Activated CD4-positive, alpha-beta T cell treated with anti-CD3 and anti-CD28 coated beads for 36 hours (primary cell): ENCODE measurements at regions not wholly inside any gene's neighbourhood (a gene's known extent, or its start where the extent isn't known, plus 50 kb on each side); places are given as distances from the start of the nearest gene placed in this dataset.

Source experiments
- ATAC-seq: fragments of 200-7000 bp; cut with Tn5 transposase; one replicate; pipeline ENCODE4 v1.10.0; 2021; ENCODE audit warnings: mild to moderate bottlenecking, moderate library complexity
- CTCF ChIA-PET: fragments of 350-600 bp; sonication (Branson Sonifier 250); formaldehyde crosslinking; loops from one replicate; lab custom pipeline; 2021; ENCODE audit warnings: antibody characterized with exemption; lab: Charles Lee
- POLR2A ChIA-PET: fragments of 350-600 bp; sonication (Branson Sonifier 250); formaldehyde crosslinking; loops from one replicate; lab custom pipeline; 2021; ENCODE audit warnings: antibody characterized with exemption, inconsistent platforms; lab: Charles Lee
- DNase-seq: peaks from one replicate; pipeline ENCODE4 v3.0.0-alpha.2; 2020
- H3K27ac Mint-ChIP-seq: one replicate; pipeline ENCODE4 v1.8.0; 2021; ENCODE audit warnings: mixed read lengths
- H3K27me3 Mint-ChIP-seq: one replicate; pipeline ENCODE4 v1.8.0; 2021; ENCODE audit warnings: mixed read lengths
- H3K36me3 Mint-ChIP-seq: one replicate; pipeline ENCODE4 v1.8.0; 2021; ENCODE audit warnings: low read depth, mixed read lengths
- H3K4me1 Mint-ChIP-seq: one replicate; pipeline ENCODE4 v1.8.0; 2021; ENCODE audit warnings: mixed read lengths
- H3K4me3 Mint-ChIP-seq: one replicate; pipeline ENCODE4 v1.8.0; 2021; ENCODE audit warnings: mild to moderate bottlenecking, moderate library complexity, mixed read lengths
- H3K9me3 Mint-ChIP-seq: one replicate; pipeline ENCODE4 v1.8.0; 2021; ENCODE audit warnings: low read depth, mixed read lengths
- intact Hi-C, 2 experiments: fragments of 100-400 bp; cut with DNase I in 1 of 2; cut with micrococcal nuclease in 1 of 2; formaldehyde crosslinking; loops; one replicate each; pipeline versions ENCODE4 v1.14.2 to v1.15.1; 2022 to 2024; cut with DNase I, micrococcal nuclease

GRCh38 chr7:26563406-26563805 is 271.7 kb downstream of the SNX10 start:
- DNase-seq (no peak), ATAC-seq (no peak)
- Mint-ChIP-seq H3K36me3 (no peaks in the 10 kb centered on the region), H3K4me3 (no peak overlapping the region), H3K9me3 (no peaks in the 10 kb centered on the region), H3K27me3 (peaks cover 6% of the 10 kb centered on the region), H3K4me1 (no peaks in the 10 kb centered on the region), H3K27ac (no peak overlapping the region)
- POLR2A ChIA-PET = no interaction called here
- CTCF ChIA-PET = no interaction called here
- intact Hi-C loops = no loop called here

DNA sequence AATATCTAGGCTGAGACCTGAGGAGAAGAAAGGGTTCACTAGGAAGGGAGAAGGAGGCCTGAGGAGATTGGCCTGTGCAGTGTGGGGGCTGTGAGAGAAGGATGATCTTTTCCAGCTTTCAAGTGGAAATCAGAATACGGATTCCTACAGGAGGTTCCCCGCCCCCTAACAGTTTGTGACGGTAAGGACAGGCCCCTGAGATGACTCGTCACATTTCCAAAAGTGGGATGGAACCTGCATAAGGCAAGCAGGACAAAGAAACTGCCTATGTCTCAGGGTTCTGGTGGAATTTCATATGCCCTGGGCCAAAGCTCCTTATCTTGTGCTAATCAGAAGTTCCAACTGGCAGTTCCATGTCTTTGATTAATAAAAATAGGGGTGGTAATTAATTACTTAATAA is 275.6 kb downstream of the SNX10 start:
- H3K36me3 Mint-ChIP-seq = no peaks in the 10 kb centered on the region
- H3K27me3 Mint-ChIP-seq = peaks cover 7% of the 10 kb centered on the region
- intact Hi-C loops = no loop called here
- CTCF ChIA-PET = no interaction called here
- H3K4me1 Mint-ChIP-seq = no peaks in the 10 kb centered on the region
- H3K27ac Mint-ChIP-seq = no peak overlapping the region
- peaks cover 6% of the 10 kb centered on the region for H3K9me3 Mint-ChIP-seq
- ATAC-seq (no peak), DNase-seq (no peak)
- H3K4me3 Mint-ChIP-seq = no peak overlapping the region
- POLR2A ChIA-PET = no interaction called here

DNA sequence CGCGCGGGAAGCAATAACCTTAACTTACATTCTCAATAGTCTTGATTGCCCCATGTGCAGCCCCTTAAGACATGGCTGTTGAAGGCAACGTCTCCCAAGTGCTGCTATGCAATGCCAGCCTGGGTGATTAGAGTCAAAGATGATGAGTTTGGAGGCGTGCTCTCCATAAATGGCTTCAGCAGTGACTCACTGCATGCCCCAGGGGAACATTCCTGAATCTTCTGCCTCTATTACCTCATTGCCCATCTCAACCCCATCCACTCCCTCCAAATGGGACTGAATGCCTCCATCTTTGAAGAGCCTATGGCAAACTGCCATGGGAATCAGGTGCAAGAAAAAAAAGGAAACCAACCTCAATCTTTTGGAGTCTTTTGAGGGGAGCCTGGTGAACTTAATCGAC is 282.8 kb downstream of the SNX10 start:
- H3K4me1 Mint-ChIP-seq = no peaks in the 10 kb centered on the region
- POLR2A ChIA-PET = no interaction called here
- no peaks in the 10 kb centered on the region for H3K36me3 Mint-ChIP-seq
- peaks cover 4% of the 10 kb centered on the region for H3K27me3 Mint-ChIP-seq
- no peak overlapping the region for H3K27ac Mint-ChIP-seq
- no peak overlapping the region for H3K4me3 Mint-ChIP-seq
- ATAC-seq = no peak
- peaks cover 6% of the 10 kb centered on the region for H3K9me3 Mint-ChIP-seq
- intact Hi-C loops = loop anchor here in 1 of 2 experiments (10.0 kb wide), 1 partner anchor 60 kb away; no protein-coding TSS in a partner anchor
- DNase-seq = no peak
- CTCF ChIA-PET = no interaction called here

DNA sequence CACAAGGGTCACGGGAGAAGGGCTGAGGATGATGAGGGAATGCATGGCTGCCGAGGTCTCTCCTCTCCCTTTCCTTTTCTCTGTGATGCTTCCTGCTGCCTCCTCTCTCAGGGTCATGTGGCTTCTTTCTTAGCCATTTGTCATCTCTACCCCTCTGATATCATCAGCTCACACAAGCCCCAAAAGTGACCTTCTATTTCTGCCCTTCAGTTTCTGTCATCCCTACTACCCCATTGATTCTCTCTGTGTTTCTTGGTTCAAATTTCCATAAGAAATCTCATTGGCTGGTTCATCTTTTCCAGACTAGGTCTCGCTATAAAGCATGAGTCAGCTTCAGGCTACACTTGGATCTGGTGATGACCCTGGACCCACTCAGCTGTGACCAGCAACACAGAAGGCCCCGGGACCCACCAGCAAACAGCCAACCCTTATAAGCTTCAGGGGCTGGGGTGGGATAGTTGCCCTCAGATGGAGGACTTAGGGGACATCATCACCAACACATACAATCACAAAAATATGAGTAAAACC is 284.3 kb downstream of the SKAP2 start:
- ChIA-PET CTCF (interaction anchor here (0.6 to 1.1 kb wide), 2 partner anchors 59 to 101 kb away, joined by 3 read pairs; no protein-coding TSS in a partner anchor), POLR2A (no interaction called here)
- ATAC-seq (no peak), DNase-seq (no peak)
- Mint-ChIP-seq H3K27ac (no peak overlapping the region), H3K27me3 (peaks cover 8% of the 10 kb centered on the region), H3K4me3 (no peak overlapping the region), H3K4me1 (no peaks in the 10 kb centered on the region), H3K9me3 (no peaks in the 10 kb centered on the region), H3K36me3 (no peaks in the 10 kb centered on the region)
- intact Hi-C loops = no loop called here

DNA sequence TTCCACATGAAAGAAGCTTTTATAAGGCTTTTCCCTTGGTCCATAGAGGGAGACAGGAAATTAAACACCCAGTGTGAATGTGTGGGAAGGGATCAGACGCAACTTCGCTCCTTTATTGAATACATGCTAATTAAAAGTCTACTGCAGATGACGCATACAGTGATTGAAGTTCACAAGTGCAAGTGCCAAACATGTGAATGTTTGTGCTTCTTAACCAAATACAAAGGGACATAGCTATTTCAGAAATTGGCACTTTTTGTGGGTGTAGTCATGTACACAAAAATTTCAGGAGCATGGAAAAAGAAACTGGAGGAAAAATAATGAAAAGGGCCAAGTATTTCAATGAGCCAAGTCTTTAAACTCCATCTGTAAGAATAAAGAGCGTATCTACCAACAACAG is 283.7 kb downstream of the SKAP2 start:
- H3K9me3 Mint-ChIP-seq = no peaks in the 10 kb centered on the region
- ATAC-seq (no peak), DNase-seq (no peak)
- H3K27ac Mint-ChIP-seq = no peak overlapping the region
- H3K4me3 Mint-ChIP-seq = no peak overlapping the region
- ChIA-PET CTCF (interaction anchor here (0.6 to 1.1 kb wide), 2 partner anchors 60 to 100 kb away, joined by 3 read pairs; no protein-coding TSS in a partner anchor), POLR2A (no interaction called here)
- peaks cover 8% of the 10 kb centered on the region for H3K27me3 Mint-ChIP-seq
- H3K36me3 Mint-ChIP-seq = no peaks in the 10 kb centered on the region
- intact Hi-C loops = no loop called here
- no peaks in the 10 kb centered on the region for H3K4me1 Mint-ChIP-seq

DNA sequence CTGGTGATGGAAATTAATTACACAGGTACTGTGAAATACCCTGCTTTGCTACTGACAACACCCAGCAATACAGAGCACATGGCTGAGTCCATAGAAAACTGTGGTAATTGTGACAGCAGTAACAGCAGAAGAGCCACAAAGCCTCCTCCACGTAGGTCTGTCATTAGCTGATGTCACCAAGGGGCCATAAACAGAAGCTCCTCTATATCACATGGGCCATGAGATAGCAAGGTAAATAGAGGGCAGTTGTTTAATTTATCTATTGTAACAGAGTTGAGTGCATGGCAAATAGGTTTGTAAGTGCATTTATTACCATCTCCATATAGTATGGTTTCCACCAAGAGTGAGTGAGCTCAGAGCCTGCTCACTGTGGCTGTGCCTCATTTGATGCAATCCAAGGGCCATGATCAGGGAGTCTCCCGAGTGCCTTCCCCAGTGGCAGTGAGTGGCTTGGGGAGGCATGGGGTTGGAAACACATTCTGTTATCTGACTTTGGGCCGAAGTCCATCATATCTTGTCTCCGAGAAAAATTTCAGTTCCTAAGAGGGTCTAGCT is 281.2 kb downstream of the SKAP2 start:
- Mint-ChIP-seq H3K9me3 (no peaks in the 10 kb centered on the region), H3K27ac (no peak overlapping the region), H3K36me3 (no peaks in the 10 kb centered on the region), H3K4me1 (no peaks in the 10 kb centered on the region), H3K27me3 (peaks cover 8% of the 10 kb centered on the region), H3K4me3 (no peak overlapping the region)
- intact Hi-C loops = no loop called here
- POLR2A ChIA-PET = no interaction called here
- no peak for ATAC-seq
- CTCF ChIA-PET = interaction anchor here (0.6 to 1.1 kb wide), 2 partner anchors 98 to 185 kb away, joined by 3 read pairs; no protein-coding TSS in a partner anchor
- no peak for DNase-seq

GRCh38 chr7:26584326-26584725 is 280.1 kb downstream of the SKAP2 start:
- H3K36me3 Mint-ChIP-seq = no peaks in the 10 kb centered on the region
- intact Hi-C loops = no loop called here
- H3K27me3 Mint-ChIP-seq = peaks cover 9% of the 10 kb centered on the region
- ChIA-PET POLR2A (no interaction called here), CTCF (interaction anchor here (0.6 kb wide), 1 partner anchor 880 kb away, joined by 3 read pairs; no protein-coding TSS in a partner anchor)
- H3K9me3 Mint-ChIP-seq = no peaks in the 10 kb centered on the region
- ATAC-seq (no peak), DNase-seq (no peak)
- H3K27ac Mint-ChIP-seq = no peak overlapping the region
- H3K4me3 Mint-ChIP-seq = no peak overlapping the region
- no peaks in the 10 kb centered on the region for H3K4me1 Mint-ChIP-seq

- ChIA-PET POLR2A (no interaction called here), CTCF (no interaction called here)
- H3K27me3 Mint-ChIP-seq = peaks cover 5% of the 10 kb centered on the region
- no peak overlapping the region for H3K4me3 Mint-ChIP-seq
- intact Hi-C loops = no loop called here
- DNase-seq (no peak), ATAC-seq (no peak)
- no peaks in the 10 kb centered on the region for H3K4me1 Mint-ChIP-seq
- no peaks in the 10 kb centered on the region for H3K9me3 Mint-ChIP-seq
- no peaks in the 10 kb centered on the region for H3K36me3 Mint-ChIP-seq
- H3K27ac Mint-ChIP-seq = no peak overlapping the region
These were observed 279.3 kb downstream of the SKAP2 start for GRCh38 chr7:26584987-26585665.

DNA sequence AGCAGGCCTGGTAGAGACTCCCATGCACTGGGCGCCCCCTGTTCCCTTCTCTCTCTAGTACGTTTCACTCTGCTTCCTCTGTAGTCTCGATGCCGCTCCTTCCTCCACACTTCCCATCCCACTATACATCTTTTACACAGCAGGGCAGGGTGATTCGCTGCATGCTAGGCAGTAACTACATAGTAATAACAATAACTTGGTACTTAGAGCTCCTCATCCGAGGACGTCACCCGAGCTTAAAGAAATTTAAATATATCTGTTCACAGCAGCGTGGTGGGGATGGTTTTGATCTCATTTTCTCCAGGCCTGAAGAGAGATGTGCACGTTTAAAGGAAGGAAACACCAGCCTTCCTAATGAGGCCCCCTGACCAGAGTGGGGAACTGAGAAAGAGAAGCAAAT is 276.9 kb downstream of the SKAP2 start:
- ChIA-PET POLR2A (no interaction called here), CTCF (no interaction called here)
- intact Hi-C loops = no loop called here
- no peak overlapping the region for H3K27ac Mint-ChIP-seq
- ATAC-seq (no peak), DNase-seq (no peak)
- no peak overlapping the region for H3K4me3 Mint-ChIP-seq
- H3K27me3 Mint-ChIP-seq = peaks cover 5% of the 10 kb centered on the region
- H3K4me1 Mint-ChIP-seq = no peaks in the 10 kb centered on the region
- H3K9me3 Mint-ChIP-seq = no peaks in the 10 kb centered on the region
- no peaks in the 10 kb centered on the region for H3K36me3 Mint-ChIP-seq

GRCh38 chr7:26588511-26588910 is 275.9 kb downstream of the SKAP2 start:
- CTCF ChIA-PET = interaction anchor here (0.7 kb wide), 2 partner anchors 14 to 1410 kb away, joined by 3 read pairs; no protein-coding TSS in a partner anchor
- no peak overlapping the region for H3K27ac Mint-ChIP-seq
- no peaks in the 10 kb centered on the region for H3K36me3 Mint-ChIP-seq
- no peak overlapping the region for H3K4me3 Mint-ChIP-seq
- DNase-seq (no peak), ATAC-seq (no peak)
- POLR2A ChIA-PET = no interaction called here
- intact Hi-C loops = no loop called here
- peaks cover 5% of the 10 kb centered on the region for H3K27me3 Mint-ChIP-seq
- no peaks in the 10 kb centered on the region for H3K4me1 Mint-ChIP-seq
- H3K9me3 Mint-ChIP-seq = no peaks in the 10 kb centered on the region

DNA sequence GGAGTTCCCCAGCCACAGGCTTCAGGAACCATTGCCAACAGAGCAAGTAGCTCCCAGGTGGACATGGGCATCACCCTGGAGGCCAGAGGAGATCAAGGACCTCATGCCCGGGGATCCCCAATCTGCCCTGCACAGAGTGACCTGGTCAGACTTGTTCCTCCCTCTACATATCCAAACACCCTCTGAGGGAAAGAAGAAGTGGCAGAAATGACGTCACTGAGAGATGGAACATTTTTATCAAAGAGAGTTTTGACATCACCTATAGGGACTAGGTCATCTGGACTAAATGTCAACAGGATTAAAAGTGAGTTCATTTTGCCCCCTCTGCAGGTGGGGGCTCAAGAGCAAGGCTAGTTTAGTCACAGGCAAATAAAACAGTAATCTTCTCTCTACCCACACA is 273.7 kb downstream of the SKAP2 start:
- H3K9me3 Mint-ChIP-seq = no peaks in the 10 kb centered on the region
- ChIA-PET CTCF (no interaction called here), POLR2A (no interaction called here)
- no peaks in the 10 kb centered on the region for H3K4me1 Mint-ChIP-seq
- DNase-seq = no peak
- intact Hi-C loops = no loop called here
- H3K27ac Mint-ChIP-seq = no peak overlapping the region
- no peak overlapping the region for H3K4me3 Mint-ChIP-seq
- ATAC-seq = no peak
- no peaks in the 10 kb centered on the region for H3K36me3 Mint-ChIP-seq
- H3K27me3 Mint-ChIP-seq = peaks cover 5% of the 10 kb centered on the region

DNA sequence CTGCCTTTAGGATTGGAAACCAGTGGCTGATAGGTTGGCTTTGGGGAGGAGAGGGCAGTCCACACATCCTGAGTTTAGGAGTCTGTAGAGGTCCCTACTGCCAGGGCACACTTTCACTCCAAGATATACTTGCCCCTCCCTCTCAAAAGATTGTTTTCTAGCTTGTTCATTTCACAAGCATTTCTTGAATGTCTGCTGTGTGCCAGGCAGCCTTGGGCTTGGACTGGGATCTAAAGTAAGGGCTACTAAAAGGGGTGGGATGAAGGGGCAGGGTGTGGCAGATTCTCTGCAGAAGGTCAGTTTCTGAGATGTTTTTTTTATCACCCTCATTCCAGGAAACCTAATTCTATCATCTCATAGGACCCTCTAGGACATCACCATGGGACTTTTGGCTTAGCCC is 272.4 kb downstream of the SKAP2 start:
- Mint-ChIP-seq H3K9me3 (no peaks in the 10 kb centered on the region), H3K27me3 (peaks cover 4% of the 10 kb centered on the region), H3K36me3 (no peaks in the 10 kb centered on the region), H3K4me3 (no peak overlapping the region), H3K27ac (no peak overlapping the region), H3K4me1 (no peaks in the 10 kb centered on the region)
- DNase-seq (no peak), ATAC-seq (no peak)
- intact Hi-C loops = no loop called here
- POLR2A ChIA-PET = no interaction called here
- CTCF ChIA-PET = interaction anchor here (0.6 kb wide), 1 partner anchor 231 kb away, joined by 3 read pairs; no protein-coding TSS in a partner anchor
